GM18507 (cell line): ENCODE measurements at regions not wholly inside any gene's neighbourhood (a gene's known extent, or its start where the extent isn't known, plus 50 kb on each side); places are given as distances from the start of the nearest gene placed in this dataset.

ENCODE experiments used
- DNase-seq: peaks from one replicate; pipeline ENCODE4 v3.0.0; 2011; ENCODE audit warnings: low read depth; ENCODE audit not compliant: insufficient read length; ENCODE audit errors: extremely low spot score
- FAIRE-seq: peaks from 2 replicates; lab custom pipeline; 2011; peaks lifted over from hg19 to GRCh38; lab: Jason Lieb, UNC

DNA sequence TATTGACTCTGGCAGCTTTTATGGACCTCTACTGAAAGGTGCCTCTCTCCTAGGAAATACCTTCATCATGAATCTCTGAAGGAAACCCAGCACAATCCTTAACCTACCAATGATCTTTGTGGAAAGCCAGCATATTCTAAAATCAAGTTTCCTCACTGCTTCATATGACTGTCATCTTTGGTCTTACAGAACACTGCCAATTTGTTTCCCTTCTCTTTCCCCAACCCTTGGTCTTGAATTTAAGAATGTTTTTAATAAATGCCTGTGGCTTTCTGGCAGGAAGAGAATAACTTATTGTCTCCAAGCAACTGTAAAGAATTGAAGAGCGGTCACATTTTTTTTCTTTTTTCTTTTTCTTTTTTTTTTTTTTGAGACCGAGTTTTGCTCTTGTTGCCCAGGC is 427.6 kb downstream of the IPO8 start:
- no peak for FAIRE-seq
- DNase-seq: no peak

DNA sequence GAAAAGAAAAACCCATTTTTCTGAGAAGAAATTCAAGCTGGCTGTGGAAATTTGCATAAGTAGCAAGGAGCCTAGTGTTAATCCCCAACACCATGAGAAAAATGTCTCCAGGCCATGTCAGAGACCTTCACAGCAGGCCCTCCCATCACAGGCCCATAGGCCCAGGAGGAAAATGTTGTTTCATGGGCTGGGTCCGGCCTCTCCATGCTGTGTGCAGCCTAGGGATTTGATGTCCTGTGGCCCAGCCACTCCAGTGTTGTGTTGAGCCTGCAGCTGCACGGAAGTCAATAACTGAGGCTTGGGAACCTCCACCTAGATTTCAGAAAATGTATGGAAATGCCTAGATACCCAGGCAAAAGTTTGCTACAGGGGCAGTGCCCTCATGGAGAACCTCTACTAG is 432.2 kb downstream of the IPO8 start:
- no peak for FAIRE-seq
- DNase-seq: no peak

DNA sequence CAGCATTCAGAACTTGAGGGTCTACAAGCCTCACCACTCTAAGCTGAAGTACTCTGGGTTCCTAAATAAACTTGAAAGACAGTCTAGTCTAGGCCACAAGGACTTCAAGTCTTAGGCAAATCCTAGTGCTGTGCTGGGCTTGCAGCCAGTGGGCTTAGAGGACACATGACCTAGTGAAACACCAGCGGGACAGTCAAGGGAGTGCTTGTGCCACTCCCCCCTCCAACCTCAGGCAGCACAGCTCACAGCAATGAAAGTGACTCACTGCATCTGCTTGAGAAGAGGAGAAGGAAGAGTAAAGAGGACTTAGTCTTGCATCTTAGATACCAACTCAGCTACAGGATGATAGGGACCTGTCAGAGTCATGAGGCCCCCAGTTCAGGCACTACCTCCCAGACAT is 438.1 kb downstream of the IPO8 start:
- FAIRE-seq: no peak
- no peak for DNase-seq

DNA sequence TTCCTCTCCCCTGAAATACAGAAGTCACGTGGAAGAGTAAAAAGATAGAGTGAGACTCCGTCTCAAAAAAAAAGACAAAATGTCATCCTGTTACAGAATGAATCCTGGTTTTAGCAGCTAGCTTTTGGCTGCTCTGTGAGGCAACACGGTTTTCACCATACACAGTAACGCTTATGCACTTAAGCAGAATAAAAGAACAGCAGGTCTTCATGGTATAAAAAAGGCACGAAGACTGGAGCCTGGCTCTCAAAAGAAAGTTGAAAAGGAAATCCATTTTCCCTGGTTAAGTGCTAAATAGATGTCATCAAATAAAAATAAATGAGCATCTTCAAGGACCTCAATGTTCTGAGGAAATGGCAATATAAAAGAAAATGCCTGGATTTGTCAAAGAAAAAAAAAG is 444.1 kb downstream of the IPO8 start:
- no peak for FAIRE-seq

DNA sequence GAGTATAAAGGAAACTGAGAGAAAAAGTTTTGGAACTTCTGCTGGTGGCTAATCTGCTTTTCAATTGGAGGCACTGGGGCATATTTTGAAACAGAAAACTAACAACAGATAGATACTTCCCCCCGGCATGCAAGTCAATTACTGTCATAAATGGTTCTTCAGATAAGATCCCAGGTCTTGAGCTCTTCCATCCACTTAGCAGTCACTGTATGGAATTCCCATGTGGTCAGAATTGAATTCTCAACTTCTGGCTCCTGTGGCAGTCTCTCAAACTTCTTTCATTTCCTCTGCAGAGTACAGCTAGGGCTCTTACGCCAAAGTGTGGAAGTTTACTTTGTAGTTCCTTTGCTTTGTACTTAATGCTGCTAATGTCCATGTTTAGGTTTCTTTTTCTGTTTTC is 452.2 kb downstream of the IPO8 start:
- FAIRE-seq: no peak
- DNase-seq: no peak

More for the DNA sequence above, 444.1 kb downstream of the IPO8 start:
- DNase-seq: no peak

DNA sequence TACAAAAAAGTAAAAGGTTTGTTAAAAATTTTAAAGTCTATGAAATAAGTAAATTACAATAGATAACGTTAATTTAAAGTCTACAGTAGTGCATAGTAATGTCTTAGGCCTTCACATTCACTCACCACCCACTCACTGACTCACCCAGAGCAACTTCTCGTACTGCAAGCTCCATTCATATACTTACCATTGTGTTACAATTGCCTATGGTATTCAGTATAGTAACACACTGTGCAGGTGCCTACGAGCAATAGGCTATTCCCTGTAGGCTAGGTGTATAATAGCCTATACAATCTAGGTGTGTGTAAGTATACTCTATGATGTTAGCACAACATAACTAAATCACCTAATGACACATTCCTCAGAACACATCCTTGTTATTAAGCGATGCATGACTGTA is 435.3 kb upstream of the TMTC1 start:
- no peak for DNase-seq
- no peak for FAIRE-seq

DNA sequence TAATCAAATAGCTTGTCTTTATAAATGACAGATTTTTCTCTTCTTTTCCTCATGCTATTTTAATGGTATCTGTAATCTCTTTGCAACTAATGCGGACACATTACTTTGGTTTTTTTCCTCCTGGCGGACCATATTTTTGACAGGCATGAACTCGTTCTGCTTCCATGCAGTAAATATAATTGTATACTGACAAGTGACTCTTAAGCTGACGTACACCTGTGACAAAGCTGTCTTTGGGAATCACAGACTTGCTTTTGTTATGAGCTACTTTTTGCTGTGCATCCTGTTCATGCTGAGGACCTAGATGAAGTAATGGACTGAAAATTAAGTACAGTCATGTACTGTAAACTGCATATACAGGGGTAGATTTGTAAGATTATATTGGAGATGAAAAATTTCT is 434.3 kb upstream of the TMTC1 start:
- no peak for FAIRE-seq

DNA sequence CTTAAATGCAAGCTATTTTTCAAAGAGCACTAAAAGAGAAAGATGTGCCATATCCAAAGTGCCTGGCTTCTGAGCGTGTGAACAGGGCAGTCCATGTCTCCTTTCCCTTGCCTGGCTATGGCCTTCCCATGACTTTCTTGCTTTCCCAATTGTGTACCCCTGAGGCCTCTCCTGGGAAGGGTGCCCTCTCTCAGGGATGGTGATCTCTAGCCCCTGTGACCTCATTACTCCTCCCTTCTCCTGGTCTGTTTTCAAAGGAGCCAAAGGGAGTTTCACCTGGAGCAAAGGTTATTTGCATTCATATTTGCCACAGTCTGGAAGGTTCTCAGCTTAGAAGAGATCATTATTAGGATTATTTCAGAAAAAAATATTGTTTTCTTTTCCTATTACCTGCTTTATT is 429.4 kb upstream of the TMTC1 start:
- FAIRE-seq (no peak), DNase-seq (no peak)

More for the DNA sequence above, 434.3 kb upstream of the TMTC1 start:
- no peak for DNase-seq

DNA sequence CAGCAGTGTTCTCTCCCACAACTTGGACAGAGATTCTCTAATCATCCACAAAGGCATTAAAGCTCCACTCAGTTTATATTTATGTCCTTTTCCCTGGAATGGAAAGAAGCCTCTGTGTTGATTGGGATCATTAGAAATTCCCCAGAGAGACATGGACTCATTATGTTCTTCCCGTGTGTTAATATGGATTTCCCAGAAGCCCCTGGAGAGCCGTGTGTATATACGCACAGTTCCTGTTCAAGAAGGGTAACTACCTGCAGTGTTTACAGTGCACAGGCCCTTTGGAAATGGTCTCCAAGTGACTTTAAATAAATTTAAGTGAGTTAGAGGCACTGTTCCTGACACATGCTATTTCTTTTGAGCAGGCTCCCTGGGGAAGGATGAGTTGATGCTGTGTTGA is 428.0 kb upstream of the TMTC1 start:
- DNase-seq (no peak), FAIRE-seq (no peak)

DNA sequence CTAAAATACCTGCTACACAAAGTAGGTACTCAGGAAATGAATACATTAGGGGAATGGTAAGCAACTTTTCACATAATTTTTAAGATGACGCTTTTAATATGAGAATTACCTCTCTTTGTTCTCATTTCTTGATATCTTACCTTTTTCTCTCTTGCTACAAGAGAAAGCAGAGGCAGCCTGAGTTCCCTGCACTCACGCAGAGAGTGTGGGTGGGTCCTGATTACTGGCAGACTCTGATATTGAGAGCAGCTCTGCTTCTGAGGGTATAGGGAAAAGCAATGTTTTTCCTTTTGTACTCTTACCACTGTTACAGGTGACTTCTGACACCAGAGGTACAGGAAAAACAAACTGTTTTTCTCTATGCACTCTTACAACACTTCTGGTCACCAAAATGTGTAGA is 420.2 kb upstream of the TMTC1 start:
- no peak for FAIRE-seq
- DNase-seq: no peak

DNA sequence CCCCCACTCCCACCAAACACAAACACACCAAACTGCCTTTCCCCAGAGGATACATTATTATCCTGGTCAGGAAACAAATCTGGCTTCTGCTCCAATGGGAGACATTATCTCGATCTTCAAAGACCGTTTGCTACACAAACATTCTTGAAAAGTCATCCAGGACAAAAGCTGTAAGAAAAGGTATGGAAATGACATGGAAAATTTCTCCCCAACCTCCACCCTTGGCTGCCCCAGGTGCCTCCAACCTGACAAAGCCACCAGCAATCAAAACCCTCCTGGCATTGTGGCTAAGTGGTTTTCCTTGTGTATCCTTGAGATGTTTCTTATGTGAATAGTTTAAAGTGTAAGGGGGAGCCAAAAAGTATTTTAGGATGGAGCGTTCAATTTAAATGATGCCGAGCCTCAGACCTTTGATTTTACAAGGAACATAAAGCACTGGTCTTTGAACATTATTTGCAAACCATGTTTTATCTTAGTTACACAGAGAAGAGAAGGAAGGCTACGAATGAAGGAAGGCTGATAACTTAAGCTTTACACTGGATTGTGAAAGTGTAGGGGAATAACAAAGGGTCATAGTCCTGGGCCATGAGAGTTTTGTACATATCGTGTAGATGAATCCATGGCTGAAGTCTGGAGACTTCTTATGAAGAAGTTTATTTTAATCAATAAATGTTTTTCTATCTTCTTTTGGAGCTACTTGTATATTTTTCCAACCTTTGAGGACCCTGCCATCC is 418.9 kb upstream of the TMTC1 start:
- DNase-seq (no peak), FAIRE-seq (no peak)

DNA sequence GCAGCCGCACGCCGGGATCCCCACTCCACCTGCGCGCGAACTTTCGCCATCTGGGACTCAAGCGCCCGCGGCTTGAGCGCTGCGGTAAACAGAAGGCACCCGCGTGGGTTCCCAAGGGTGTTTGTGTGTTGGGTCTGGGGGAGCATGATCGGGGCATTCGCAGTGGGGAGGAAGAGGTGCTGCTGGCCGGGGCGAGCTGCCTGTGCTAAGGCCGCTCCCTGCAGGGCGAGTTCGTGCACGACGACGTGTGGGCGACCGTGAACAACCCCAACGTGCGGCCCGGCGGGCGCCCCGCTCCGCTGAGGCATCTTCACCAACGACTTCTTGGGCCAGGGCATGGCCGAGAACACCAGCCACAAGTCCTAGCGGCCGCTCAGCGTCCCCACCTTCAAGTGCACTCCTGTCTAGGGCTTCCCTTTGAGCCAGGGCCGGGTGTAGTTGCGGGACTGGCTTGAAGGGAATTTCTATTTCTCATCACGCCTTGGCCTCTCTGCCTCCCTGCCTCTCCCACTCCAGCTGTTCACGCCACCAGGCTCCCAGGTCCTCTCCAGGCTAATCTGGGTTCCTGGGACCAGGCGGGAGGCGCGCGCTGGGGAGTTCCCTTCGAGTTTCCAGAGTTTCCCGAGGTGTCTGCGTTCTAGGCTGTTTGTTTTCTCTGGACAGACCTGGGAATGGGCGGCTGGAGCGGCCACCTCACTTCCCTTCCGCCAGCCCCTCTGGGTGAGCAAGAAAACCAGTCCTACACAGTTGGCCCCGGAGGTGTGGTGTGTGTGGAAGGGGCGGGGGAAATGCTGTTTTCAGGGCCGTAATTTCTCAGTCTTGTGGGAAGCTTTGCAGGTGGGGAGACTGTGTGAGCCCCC is 417.8 kb upstream of the TMTC1 start:
- DNase-seq: no peak
- FAIRE-seq: no peak

DNA sequence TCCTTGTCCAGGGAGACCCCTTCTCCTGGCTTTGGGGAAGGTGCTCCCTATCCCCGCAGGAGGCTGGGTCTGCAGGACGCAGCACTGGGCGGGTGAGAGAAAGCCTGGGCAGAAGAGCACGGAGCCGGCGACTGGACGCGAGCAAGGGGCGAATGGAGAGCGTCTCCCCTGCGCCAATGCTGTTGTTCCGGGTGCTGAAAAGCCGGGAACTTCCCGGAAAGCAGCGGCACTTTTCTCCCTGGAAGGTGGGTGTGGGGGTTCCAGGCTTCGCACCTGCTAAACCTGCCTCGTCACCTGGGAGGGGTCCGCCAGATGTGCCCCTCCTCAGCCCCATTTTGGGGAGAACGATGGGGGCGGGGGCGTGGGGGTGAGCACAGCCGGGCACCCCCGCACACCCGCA is 417.1 kb upstream of the TMTC1 start:
- no peak for DNase-seq
- FAIRE-seq: no peak

DNA sequence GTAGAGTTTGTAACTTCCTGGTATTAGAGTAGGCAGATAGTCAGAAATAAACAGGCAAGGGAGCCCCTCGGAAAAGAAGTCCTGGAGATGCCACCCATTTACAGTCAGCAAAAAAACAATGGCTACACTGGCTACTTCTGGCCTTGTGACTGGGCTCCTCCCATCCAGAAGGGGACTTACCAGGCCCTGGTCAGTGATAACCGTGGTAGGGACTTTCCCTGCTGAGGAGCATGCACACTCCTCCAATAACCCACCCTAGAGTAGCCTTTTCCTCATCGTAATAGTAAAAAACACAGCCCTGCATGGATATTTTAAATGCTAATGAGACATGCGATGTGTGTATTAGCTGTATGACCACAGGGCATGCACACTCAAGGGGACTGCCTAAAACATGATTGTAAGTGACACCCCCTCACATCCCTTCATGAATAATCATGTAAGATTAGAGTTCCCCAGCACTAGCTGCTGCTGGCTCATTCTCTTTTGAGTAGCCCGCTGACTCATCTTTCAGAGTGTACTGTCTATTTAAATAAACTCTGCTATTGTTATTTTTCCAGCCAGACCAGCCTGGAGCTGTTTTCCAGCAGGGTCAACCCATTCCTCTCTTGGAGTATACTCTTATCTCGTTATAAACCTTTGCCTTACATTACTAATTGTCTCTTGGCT is 413.8 kb upstream of the TMTC1 start:
- DNase-seq (no peak), FAIRE-seq (no peak)

DNA sequence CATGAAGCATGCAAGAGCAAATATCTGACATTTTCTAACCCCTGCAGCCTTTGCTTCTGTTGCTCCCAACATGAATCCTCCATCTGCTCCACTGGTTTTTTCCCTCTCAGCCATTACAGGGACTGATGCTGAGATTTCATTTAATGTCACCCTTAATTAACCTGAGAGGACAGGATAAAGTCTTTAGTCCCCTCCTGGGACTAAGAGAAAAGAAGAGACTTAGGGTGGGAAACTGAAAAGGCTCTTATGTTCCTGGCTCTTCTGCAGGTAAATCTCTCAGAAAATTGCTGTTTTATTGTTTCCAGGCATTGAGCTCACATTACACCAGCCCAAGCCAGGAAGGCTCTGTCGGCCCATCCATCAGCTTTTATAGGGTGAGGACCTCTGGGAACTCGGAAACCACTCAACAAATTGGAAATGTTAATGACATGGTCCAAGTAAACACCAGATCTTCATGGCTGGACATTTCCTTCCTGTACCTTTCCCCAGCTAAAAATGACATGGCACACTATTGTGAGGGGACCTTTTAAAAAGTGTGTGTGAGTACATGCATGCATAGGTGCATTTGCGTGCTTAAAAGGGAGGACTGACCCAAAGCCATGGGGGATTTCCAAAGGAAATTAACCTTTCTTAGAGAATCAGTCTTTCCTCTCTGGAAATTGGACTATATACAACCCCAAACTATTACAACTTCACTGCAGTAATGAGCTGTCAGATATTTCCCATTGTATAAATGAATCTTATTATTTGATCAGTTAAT is 408.1 kb upstream of the TMTC1 start:
- FAIRE-seq (no peak), DNase-seq (no peak)

DNA sequence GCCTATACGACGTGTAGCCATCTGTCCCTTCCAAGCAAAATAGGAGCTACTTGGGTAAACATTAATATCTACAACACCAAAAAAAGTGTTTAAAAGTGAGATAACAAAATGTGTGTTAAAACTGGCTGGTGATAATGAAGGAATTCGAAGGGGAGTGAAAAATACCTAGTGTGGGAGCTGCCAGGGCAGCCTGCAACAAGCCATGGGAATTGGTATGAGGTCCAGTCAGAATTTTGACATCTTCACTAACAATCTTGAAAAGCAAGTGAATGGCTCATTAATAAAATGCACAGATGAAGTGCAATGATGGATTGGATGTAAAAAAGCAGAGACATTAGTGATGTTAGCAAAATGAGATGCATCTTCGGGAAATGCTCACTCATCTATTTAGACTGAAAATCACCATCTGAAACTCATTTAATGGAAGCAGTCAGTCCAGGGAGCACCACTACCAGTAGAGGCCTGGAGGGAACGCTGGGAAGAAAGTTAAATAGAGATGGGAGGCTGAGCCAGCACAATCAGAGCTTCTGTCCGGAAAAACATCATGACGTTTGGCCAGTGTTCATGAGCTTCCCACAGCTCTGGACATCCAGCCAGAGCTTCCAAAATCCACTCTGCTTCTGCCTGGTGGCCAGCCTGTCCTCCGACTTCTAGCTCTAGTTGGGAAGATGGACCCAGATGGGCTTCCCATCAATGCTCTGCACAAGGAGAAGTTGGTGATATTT is 405.0 kb upstream of the TMTC1 start:
- no peak for DNase-seq
- no peak for FAIRE-seq

DNA sequence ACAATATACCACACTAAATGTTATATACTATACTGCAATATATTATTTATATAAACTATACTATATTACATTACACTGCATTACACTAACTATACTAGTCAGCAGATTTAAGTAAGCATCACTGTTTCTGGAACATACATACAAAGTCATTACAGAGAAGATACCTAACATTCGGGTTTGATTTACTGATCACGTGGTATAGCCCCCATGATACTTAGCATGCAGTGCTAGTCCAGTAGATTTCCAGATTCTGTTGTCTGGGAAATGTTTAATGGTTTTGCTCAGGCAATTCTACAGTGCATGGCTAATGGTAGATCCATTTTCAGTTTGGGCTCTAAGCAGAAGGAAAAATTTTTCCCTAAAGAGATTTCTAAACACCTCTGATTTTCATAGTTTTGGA is 403.7 kb upstream of the TMTC1 start:
- DNase-seq: no peak
- FAIRE-seq: no peak

DNA sequence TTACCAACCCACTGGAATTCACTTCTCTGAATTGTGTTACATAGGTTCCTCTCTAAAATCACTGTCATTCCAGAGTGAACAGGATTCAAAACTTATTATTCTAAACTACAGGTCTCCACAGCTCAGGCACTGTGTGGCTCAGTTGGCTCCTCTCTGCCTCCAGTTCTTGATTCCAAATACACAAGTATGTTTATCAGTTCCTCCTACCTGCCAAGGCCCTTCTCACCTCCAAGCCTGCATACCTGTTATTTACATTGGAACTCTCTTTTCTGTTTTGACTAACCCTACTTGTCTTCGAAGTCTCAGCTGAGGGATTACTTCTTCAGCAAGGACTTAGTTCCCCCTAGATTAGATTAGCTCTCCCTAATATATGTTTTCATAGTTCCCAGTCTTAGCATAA is 397.6 kb upstream of the TMTC1 start:
- FAIRE-seq (no peak), DNase-seq (no peak)

DNA sequence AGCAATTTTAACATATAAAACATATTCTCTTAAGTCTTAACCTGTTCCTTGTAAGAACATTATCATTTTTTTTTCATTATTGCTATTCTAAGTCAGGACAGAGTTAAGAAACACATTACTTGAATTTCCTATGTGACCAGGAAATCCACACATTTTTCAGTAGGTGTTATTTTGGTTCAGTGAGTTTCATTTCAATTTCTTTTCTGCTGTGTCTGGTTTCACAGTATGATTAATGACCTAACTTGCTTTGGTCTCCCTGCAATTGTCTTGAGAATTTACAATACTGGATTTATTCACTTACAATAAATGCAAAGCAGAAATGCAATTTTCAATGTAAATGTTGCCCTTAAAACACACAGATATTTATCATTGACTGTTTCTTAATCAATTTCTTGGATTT is 396.9 kb upstream of the TMTC1 start:
- DNase-seq (no peak), FAIRE-seq (no peak)
